Activated naive CD8-positive, alpha-beta T cell treated with anti-CD3 and anti-CD28 coated beads, Interleukin-2, amount 50 U/mL, for 24 hours (primary cell): ENCODE measurements at regions not wholly inside any gene's neighbourhood (a gene's known extent, or its start where the extent isn't known, plus 50 kb on each side); places are given as distances from the start of the nearest gene placed in this dataset.
"Not testable (repeated sequence)": the region's sequence is repeated elsewhere in the genome, so short reads cannot be mapped to it uniquely, and the experiment has no call there.

Experiments
- ATAC-seq: fragments of 150-1000 bp; cut with Tn5 transposase; one replicate; pipeline ENCODE4 v1.10.0; 2021
- DNase-seq: peaks from one replicate; pipeline ENCODE4 v3.0.0; 2021
- H3K27ac Mint-ChIP-seq: one replicate; pipeline ENCODE4 v1.8.0; 2021; ENCODE audit warnings: mild to moderate bottlenecking, mixed read lengths
- H3K27me3 Mint-ChIP-seq: one replicate; pipeline ENCODE4 v1.8.0; 2021; ENCODE audit warnings: mixed read lengths
- H3K36me3 Mint-ChIP-seq: one replicate; pipeline ENCODE4 v1.8.0; 2021; ENCODE audit warnings: low read depth, mixed read lengths
- H3K4me1 Mint-ChIP-seq: one replicate; pipeline ENCODE4 v1.8.0; 2021; ENCODE audit warnings: mixed read lengths
- H3K4me3 Mint-ChIP-seq: one replicate; pipeline ENCODE4 v1.8.0; 2021; ENCODE audit warnings: mild to moderate bottlenecking, moderate library complexity, mixed read lengths
- H3K9me3 Mint-ChIP-seq: one replicate; pipeline ENCODE4 v1.8.0; 2021; ENCODE audit warnings: mixed read lengths

DNA sequence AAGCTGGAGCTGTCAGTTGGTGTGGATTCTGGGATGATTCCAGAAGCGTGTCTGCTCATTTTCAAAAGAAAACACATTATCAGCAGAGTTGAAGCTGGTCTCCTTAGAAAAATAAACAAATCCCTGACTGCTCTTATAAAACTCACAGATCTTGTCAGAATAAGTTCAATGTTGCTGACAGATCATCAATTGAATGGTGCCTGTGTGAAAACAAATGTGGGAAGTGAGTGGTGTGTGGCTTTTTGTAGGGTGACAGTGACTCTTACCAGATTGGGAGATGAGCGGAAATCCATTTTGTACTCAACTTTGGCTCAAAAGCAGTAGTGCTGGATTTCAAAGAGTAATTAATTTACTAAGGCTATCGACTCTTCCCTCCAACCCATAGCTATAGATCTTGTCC, 807.8 kb downstream of the RAPGEF2 start:
- peaks cover 11% of the 10 kb centered on the region for H3K9me3 Mint-ChIP-seq
- no peak overlapping the region for H3K4me3 Mint-ChIP-seq
- H3K27me3 Mint-ChIP-seq: peaks cover 2% of the 10 kb centered on the region
- H3K36me3 Mint-ChIP-seq: no peaks in the 10 kb centered on the region
- H3K4me1 Mint-ChIP-seq: no peaks in the 10 kb centered on the region
- no peak for ATAC-seq
- no peak overlapping the region for H3K27ac Mint-ChIP-seq
- DNase-seq: no peak

DNA sequence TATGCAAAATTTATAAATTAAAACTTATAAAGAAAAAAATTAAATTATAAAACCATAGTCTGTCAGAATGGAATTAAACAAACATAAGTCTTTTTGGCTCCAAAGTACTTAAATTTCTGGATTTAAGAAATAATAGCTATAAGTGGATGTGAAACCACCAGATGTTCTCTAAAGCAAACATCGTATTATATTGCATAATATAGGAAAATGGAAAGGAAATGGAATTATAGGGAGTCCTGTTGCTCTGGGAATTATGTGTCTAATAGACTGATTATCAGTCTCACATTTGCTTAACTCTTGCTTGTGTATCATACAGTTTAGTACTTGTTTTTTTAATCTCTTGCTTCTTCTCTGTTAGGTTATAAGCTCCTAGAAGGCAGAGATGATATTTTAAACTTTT, 819.2 kb downstream of the RAPGEF2 start:
- Mint-ChIP-seq H3K27me3 (no peaks in the 10 kb centered on the region), H3K27ac (no peak overlapping the region), H3K9me3 (peaks cover 19% of the 10 kb centered on the region), H3K4me1 (no peaks in the 10 kb centered on the region), H3K36me3 (no peaks in the 10 kb centered on the region), H3K4me3 (no peak overlapping the region)
- DNase-seq (no peak), ATAC-seq (no peak)

DNA sequence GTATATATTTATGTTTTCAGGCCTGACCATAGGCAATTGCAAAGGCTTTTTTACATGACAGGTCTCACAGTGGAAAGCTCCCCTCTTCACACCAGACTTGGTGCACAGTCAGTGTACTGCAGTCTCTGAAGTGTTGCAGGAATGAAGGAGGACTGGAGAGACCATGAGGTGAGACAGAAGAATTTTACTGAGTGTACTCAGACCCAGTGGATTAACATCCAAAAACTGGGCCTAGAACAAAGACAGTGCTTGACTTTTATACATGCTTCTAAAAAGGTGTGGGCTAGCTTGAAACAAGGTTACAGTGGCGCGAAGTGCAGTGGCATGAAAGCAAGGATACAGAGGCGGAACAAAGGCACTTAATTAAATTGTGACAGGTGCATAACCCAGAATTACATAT, 822.9 kb downstream of the RAPGEF2 start:
- DNase-seq (no peak), ATAC-seq (no peak)
- Mint-ChIP-seq H3K27me3 (no peaks in the 10 kb centered on the region), H3K36me3 (no peaks in the 10 kb centered on the region), H3K9me3 (peaks cover 20% of the 10 kb centered on the region), H3K4me3 (no peak overlapping the region), H3K4me1 (no peaks in the 10 kb centered on the region), H3K27ac (no peak overlapping the region)

- Mint-ChIP-seq H3K9me3 (peaks cover 24% of the 10 kb centered on the region), H3K4me1 (no peaks in the 10 kb centered on the region), H3K27me3 (no peaks in the 10 kb centered on the region), H3K4me3 (no peak overlapping the region), H3K27ac (no peak overlapping the region), H3K36me3 (no peaks in the 10 kb centered on the region)
- ATAC-seq (no peak), DNase-seq (no peak)
Observed at GRCh38 chr4:159926871-159927270, 824.0 kb downstream of the RAPGEF2 start.

- ATAC-seq (no peak), DNase-seq (no peak)
- Mint-ChIP-seq H3K9me3 (peaks cover 27% of the 10 kb centered on the region), H3K27me3 (no peaks in the 10 kb centered on the region), H3K4me3 (no peak overlapping the region), H3K36me3 (no peaks in the 10 kb centered on the region), H3K4me1 (no peaks in the 10 kb centered on the region), H3K27ac (no peak overlapping the region)
Observed at GRCh38 chr4:159927781-159928180, 824.9 kb downstream of the RAPGEF2 start.

- H3K4me1 Mint-ChIP-seq, DNase-seq, H3K36me3 Mint-ChIP-seq, ATAC-seq, H3K4me3 Mint-ChIP-seq, H3K27me3 Mint-ChIP-seq, H3K27ac Mint-ChIP-seq: not testable (repeated sequence)
- peaks cover 35% of the 10 kb centered on the region for H3K9me3 Mint-ChIP-seq
Observed at GRCh38 chr4:159934602-159935001, 831.7 kb downstream of the RAPGEF2 start.

DNA sequence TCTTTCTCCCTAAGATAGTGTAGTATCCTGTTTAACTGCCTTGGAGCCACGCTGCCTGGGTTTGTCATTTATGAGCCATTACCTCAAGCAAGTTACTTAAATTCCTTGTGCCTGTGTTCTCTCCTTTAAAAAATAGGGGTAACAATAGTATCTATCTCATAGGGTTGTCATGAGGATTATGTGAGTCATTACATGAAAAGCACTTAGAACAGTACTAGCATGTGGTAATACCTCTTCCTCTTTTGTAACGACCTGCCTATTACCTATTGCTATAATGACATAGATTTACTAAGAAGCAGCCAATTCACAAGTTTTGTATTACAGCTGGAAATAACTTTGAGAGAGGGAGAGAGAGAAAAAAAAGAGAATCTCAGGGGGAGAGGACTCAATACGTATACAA, 834.7 kb downstream of the RAPGEF2 start:
- Mint-ChIP-seq H3K4me3 (no peak overlapping the region), H3K36me3 (no peaks in the 10 kb centered on the region), H3K27me3 (no peaks in the 10 kb centered on the region), H3K27ac (no peak overlapping the region), H3K4me1 (no peaks in the 10 kb centered on the region), H3K9me3 (peaks cover 23% of the 10 kb centered on the region)
- ATAC-seq (no peak), DNase-seq (no peak)

DNA sequence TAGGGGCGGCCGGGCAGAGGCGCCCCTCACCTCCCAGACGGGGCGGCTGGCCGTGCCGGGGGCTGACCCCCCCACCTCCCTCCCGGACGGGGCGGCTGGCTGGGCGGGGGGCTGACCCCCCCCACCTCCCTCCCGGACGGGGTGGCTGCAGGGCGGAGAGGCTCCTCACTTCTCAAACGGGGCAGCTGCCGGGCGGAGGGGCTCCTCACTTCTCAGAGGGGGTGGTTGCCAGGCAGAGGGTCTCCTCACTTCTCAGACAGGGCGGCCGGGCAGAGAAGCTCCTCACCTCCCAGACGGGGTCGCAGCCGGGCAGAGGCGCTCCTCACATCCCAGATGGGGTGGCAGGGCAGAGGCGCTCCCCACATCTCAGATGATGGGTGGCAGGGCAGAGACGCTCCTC, 836.8 kb downstream of the RAPGEF2 start:
- H3K27ac Mint-ChIP-seq, H3K4me1 Mint-ChIP-seq, H3K36me3 Mint-ChIP-seq, H3K27me3 Mint-ChIP-seq, DNase-seq, ATAC-seq, H3K4me3 Mint-ChIP-seq: not testable (repeated sequence)
- H3K9me3 Mint-ChIP-seq: peaks cover 18% of the 10 kb centered on the region

- ATAC-seq (no peak), DNase-seq (no peak)
- Mint-ChIP-seq H3K9me3 (peaks cover 7% of the 10 kb centered on the region), H3K4me3 (no peak overlapping the region), H3K27me3 (no peaks in the 10 kb centered on the region), H3K27ac (no peak overlapping the region), H3K36me3 (no peaks in the 10 kb centered on the region), H3K4me1 (no peaks in the 10 kb centered on the region)
Observed at GRCh38 chr4:159941076-159941475, 838.2 kb downstream of the RAPGEF2 start.

- Mint-ChIP-seq H3K4me1 (no peaks in the 10 kb centered on the region), H3K9me3 (no peaks in the 10 kb centered on the region), H3K27ac (no peak overlapping the region), H3K27me3 (no peaks in the 10 kb centered on the region), H3K36me3 (no peaks in the 10 kb centered on the region), H3K4me3 (no peak overlapping the region)
- no peak for DNase-seq
- no peak for ATAC-seq
Observed at GRCh38 chr4:159944477-159944876, 841.6 kb downstream of the RAPGEF2 start.

DNA sequence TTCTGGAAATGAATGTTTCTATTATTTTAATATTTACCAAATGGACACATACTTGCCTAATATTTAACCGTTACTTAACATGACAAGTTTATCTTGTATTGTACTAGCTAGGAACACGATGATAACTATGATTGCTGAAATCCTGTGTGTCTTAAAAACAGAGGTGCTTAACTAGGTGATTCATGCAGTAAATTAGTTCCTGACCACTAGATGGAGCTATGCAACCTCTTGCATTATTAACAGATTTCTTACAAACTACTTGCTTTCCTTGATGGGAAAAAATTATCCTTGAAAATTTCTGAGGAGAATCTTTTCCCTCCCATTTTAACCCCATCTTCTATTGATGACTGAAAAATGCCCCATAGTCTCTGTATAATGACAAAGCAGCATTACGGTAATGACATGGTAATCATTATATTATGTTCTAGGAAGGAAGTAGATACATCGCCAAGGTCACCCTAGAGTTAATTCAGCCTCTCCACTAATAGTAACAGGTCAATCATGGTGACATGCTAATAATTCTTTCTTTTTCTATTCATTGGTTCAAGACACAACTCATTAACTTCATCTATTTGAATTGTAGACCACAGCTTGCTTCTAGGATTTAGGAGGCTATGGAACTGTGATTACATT, 844.2 kb downstream of the RAPGEF2 start:
- no peaks in the 10 kb centered on the region for H3K36me3 Mint-ChIP-seq
- no peak overlapping the region for H3K4me3 Mint-ChIP-seq
- no peaks in the 10 kb centered on the region for H3K9me3 Mint-ChIP-seq
- no peak overlapping the region for H3K27ac Mint-ChIP-seq
- DNase-seq (no peak), ATAC-seq (no peak)
- no peaks in the 10 kb centered on the region for H3K27me3 Mint-ChIP-seq
- H3K4me1 Mint-ChIP-seq: no peaks in the 10 kb centered on the region

DNA sequence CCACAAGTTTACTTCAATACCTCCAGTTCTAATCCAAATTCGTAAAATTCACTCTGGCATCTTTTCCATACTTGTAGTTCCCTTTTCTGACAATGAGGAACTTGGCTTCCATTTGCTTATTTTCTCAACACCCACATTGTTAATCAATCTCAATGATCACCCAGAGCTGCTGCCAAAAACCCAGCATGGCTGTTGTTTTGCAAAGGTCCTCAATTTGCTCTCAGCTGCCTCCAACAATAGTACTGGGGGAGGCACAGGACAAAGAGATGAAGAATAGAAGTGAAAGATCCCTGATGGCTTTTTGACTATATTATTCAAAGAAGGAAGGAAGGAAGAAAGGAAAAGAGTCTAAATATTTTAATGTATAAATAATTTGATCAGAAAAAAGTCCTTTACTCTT, 847.8 kb downstream of the RAPGEF2 start:
- peaks cover 3% of the 10 kb centered on the region for H3K9me3 Mint-ChIP-seq
- H3K27ac Mint-ChIP-seq: no peak overlapping the region
- no peaks in the 10 kb centered on the region for H3K27me3 Mint-ChIP-seq
- no peaks in the 10 kb centered on the region for H3K36me3 Mint-ChIP-seq
- H3K4me1 Mint-ChIP-seq: no peaks in the 10 kb centered on the region
- ATAC-seq (no peak), DNase-seq (no peak)
- no peak overlapping the region for H3K4me3 Mint-ChIP-seq

DNA sequence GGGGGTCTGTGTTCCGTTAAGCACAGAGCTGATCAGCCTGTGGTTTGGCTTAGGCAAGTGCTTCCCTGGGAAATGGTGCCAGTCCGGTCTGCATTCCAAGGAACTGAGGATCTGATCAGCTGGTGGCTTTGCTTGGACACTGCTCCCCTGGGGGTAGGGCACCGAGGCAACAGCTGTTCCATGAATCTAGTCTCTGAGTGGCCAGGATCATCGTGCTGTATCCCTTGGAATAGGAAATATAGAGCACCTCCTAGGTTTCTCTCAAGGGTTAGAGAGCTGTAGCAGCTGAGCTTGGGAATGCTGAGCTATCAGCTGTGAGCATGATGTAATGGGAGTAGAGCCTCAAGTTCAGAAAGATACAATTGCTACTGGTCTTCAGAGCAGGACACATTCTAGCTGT, 863.9 kb downstream of the RAPGEF2 start:
- H3K4me1 Mint-ChIP-seq: no peaks in the 10 kb centered on the region
- no peaks in the 10 kb centered on the region for H3K36me3 Mint-ChIP-seq
- H3K27ac Mint-ChIP-seq: no peak overlapping the region
- H3K4me3 Mint-ChIP-seq: no peak overlapping the region
- ATAC-seq (no peak), DNase-seq (no peak)
- peaks cover 3% of the 10 kb centered on the region for H3K9me3 Mint-ChIP-seq
- H3K27me3 Mint-ChIP-seq: no peaks in the 10 kb centered on the region

DNA sequence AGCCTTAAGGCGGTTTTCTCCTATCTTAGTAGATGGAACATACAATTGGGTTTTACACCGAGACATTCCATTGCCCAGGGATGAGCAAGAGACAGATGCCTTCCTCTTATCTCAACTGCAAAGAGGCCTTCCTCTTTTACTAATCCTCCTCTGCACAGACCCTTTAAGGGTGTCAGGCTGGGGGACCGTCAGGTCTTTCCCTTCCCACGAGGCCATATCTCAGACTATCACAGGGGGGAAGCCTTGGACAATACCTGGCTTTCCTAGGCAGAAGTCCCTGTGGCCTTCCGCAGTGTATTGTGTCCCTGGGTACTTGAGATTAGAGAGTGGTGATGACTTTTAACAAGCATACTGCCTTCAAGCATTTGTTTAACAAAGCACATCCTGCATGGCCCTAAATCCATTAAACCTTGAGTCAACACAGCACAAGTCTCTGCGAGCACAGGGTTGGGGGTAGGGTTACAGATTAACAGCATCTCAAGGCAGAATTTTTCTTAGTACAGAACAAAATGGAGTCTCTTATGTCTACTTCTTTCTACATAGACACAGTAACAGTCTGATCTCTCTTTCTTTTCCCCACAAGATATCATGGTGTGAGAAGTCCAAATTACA, 874.1 kb downstream of the RAPGEF2 start:
- ATAC-seq, H3K4me1 Mint-ChIP-seq, H3K27me3 Mint-ChIP-seq, H3K4me3 Mint-ChIP-seq, H3K36me3 Mint-ChIP-seq, DNase-seq, H3K27ac Mint-ChIP-seq: not testable (repeated sequence)
- H3K9me3 Mint-ChIP-seq: peaks cover 16% of the 10 kb centered on the region

DNA sequence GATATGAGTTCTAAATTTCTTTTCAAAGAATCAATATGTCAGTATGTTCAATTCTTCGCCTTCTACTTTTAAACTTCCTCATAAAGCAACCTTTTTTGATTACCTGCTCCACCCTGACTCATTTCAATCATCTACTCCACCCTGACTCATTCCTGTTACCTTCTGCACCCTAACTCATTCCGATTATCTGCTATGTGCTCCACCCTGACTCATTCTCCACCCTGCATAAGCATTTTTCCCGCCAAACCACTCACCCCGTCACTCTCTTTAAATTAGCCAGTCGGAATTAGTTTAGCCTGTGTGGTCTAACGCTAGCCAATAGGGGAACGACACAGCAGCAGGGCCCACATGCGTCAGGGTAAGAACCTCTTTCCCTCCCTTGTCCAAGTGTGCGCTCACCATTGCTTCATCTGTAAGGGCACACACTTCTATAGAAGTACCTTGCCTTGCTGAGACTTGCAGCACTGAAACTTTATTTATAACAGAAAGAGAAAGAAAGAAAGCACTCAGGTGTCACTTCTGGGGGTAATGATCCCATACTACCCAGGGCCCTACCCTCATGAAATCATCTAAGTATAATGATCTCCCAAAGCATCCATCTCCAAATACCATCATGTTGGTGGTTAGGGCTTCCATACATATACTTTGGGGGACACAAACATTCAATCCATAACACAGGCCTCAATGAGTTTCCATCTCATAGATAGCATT, 875.2 kb downstream of the RAPGEF2 start:
- Mint-ChIP-seq H3K36me3 (no peaks in the 10 kb centered on the region), H3K27ac (no peak overlapping the region), H3K4me1 (no peaks in the 10 kb centered on the region), H3K9me3 (peaks cover 13% of the 10 kb centered on the region), H3K4me3 (no peak overlapping the region), H3K27me3 (no peaks in the 10 kb centered on the region)
- no peak for ATAC-seq
- DNase-seq: no peak
